ENCODE measurements at regions not wholly inside any gene's neighbourhood (a gene's known extent, or its start where the extent isn't known, plus 50 kb on each side); places are given as distances from the start of the nearest gene placed in this dataset.
"Not testable (repeated sequence)": the region's sequence is repeated elsewhere in the genome, so short reads cannot be mapped to it uniquely, and the experiment has no call there.

DNA sequence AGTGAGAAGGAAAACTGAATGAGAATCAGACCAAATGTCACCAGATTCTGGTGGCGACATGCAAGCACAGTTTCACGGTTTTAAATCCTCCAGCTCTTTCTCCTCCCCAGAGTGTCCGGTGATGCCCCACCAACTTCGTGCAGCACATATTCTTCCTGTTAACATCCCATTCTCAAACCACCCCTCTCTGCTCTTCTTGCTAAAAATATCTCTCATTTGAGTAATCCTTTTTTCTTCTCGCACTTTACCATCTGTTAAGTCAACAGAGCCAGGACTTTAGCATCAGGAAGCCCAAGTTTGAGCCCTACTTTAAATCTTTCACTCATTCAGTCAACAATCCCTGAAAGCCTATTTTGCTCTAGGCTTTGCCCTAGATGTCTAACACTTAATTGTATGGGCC is 68.2 kb upstream of the VGLL4 start:
- TF ChIP-seq, protein P1, sequence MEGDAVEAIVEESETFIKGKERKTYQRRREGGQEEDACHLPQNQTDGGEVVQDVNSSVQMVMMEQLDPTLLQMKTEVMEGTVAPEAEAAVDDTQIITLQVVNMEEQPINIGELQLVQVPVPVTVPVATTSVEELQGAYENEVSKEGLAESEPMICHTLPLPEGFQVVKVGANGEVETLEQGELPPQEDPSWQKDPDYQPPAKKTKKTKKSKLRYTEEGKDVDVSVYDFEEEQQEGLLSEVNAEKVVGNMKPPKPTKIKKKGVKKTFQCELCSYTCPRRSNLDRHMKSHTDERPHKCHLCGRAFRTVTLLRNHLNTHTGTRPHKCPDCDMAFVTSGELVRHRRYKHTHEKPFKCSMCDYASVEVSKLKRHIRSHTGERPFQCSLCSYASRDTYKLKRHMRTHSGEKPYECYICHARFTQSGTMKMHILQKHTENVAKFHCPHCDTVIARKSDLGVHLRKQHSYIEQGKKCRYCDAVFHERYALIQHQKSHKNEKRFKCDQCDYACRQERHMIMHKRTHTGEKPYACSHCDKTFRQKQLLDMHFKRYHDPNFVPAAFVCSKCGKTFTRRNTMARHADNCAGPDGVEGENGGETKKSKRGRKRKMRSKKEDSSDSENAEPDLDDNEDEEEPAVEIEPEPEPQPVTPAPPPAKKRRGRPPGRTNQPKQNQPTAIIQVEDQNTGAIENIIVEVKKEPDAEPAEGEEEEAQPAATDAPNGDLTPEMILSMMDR (IDR thresholded peaks at IDR 0.05) = no peak
- peaks cover 0 to 10% of the 10 kb centered on the region in 2 donors for H3K9me3 ChIP-seq
- no peak overlapping the region for H3K27ac ChIP-seq
- DNase-seq = no peak
- no peaks in the 10 kb centered on the region for H3K27me3 ChIP-seq
- ATAC-seq = no peak
- intact Hi-C loops (cut with DNase I) = no loop called here
- peaks cover 0 to 19% of the 10 kb centered on the region in 2 donors for H3K4me1 ChIP-seq
- H3K36me3 ChIP-seq = no peaks in the 10 kb centered on the region
- no peak overlapping the region for H3K4me3 ChIP-seq

DNA sequence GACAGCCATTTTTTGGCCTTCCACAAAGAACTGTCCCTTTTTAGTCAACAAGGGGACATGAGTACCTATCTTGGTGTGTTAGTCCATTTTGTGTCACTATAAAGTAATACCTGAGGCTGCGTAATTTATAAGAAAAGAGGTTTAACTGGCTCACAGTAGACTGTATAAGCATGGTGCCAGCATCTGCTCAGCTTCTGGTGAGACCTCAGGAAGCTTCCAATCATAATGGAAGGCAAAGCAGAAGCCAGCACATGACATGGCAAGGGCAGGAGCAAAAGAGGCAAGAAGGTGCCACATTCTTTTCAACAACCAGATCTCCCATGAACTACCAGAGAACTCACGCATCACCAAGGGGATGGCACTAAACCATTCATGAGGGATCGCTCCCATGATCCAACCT is 66.1 kb upstream of the VGLL4 start:
- ATAC-seq = no peak
- intact Hi-C loops (cut with DNase I) = no loop called here
- H3K27ac ChIP-seq = no peak overlapping the region

DNA sequence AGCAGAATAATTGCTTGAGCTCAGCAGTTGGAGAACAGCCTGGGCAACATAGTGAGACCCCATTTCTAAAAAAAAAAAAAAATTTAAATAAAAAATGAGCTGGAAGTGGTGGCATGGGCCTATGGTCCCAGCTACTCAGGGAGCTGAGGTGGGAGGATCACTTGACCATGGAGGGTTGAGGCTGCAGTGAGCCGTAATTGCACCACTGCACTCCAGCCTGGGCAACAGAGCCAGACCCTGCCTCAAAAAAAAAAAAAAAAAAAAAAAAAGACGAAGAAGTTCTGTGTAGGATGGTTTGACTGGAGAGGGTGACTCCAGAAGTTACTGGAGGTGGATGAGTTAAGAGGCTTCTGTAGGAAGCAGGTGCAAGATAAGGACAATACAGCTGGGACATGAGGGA is 63.4 kb upstream of the VGLL4 start:
- H3K4me1 ChIP-seq; intact Hi-C loops (cut with DNase I); H3K36me3 ChIP-seq; ATAC-seq; H3K27ac ChIP-seq; H3K9me3 ChIP-seq; DNase-seq; H3K27me3 ChIP-seq; H3K4me3 ChIP-seq: not testable (repeated sequence)

More for the DNA sequence above, 66.1 kb upstream of the VGLL4 start:
- DNase-seq = no peak
- H3K27me3 ChIP-seq = no peaks in the 10 kb centered on the region
- H3K9me3 ChIP-seq = peaks cover 0 to 10% of the 10 kb centered on the region in 2 donors
- H3K4me1 ChIP-seq = peaks cover 0 to 9% of the 10 kb centered on the region in 2 donors
- TF ChIP-seq, protein P1 (IDR thresholded peaks at IDR 0.05) = no peak
- no peaks in the 10 kb centered on the region for H3K36me3 ChIP-seq
- no peak overlapping the region for H3K4me3 ChIP-seq

DNA sequence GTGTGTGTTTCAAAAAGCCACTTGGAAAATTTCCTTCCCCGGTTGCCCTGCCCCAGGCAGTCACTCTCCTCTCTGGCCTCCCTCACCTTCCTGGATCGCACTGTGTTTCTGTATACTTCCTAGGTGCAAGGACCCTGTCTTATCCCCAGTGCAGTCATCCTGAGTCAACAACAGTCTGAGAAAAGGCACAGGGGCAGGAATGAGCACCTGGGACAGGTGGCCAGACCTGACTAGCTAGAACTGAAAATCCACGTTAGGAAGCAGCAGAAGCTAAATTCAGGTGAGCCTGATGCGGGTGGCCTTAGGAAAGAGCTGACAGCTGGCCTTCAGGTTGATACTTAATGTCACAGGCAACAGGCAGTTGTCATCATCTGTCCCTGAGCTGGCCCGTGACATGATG is 62.9 kb upstream of the VGLL4 start:
- intact Hi-C loops (cut with DNase I) = no loop called here
- no peaks in the 10 kb centered on the region for H3K36me3 ChIP-seq

DNA sequence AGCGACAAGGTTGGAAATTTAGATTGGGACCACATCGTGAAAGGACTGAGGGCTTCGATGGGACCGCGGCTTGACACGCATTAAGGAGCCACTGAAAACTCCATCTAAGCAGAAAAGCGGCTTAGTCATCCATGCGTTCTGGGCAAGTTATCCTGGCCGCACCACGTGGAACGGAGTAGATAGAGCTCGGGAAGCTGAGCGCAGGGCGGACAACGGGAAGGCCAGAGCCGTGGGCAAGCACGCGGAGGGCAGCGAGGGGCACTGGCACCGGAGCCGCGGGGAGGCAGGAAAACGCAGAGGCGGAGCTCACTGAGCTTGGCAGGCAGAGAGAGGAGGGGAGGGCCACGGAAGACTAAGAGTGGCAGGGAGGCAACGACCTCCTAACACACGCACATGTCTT is 61.3 kb upstream of the VGLL4 start:
- TF ChIP-seq, protein P1 (IDR thresholded peaks at IDR 0.05) = no peak
- Histone ChIP-seq H3K4me1 (peaks cover 0 to 4% of the 10 kb centered on the region in 2 donors), H3K4me3 (no peak overlapping the region), H3K27me3 (no peaks in the 10 kb centered on the region), H3K36me3 (no peaks in the 10 kb centered on the region), H3K27ac (no peak overlapping the region), H3K9me3 (peaks cover 0 to 8% of the 10 kb centered on the region in 2 donors)
- peak in 1 of 4 donors; percentile 78 for DNase-seq
- no peak for ATAC-seq
- intact Hi-C loops (cut with DNase I) = no loop called here

More for the DNA sequence above, 62.9 kb upstream of the VGLL4 start:
- TF ChIP-seq, protein P1 (IDR thresholded peaks at IDR 0.05) = no peak
- H3K4me1 ChIP-seq = peaks cover 0 to 4% of the 10 kb centered on the region in 2 donors
- ATAC-seq (no peak), DNase-seq (no peak)
- no peak overlapping the region for H3K4me3 ChIP-seq
- H3K9me3 ChIP-seq = peaks cover 0 to 10% of the 10 kb centered on the region in 2 donors
- no peaks in the 10 kb centered on the region for H3K27me3 ChIP-seq
- no peak overlapping the region for H3K27ac ChIP-seq

DNA sequence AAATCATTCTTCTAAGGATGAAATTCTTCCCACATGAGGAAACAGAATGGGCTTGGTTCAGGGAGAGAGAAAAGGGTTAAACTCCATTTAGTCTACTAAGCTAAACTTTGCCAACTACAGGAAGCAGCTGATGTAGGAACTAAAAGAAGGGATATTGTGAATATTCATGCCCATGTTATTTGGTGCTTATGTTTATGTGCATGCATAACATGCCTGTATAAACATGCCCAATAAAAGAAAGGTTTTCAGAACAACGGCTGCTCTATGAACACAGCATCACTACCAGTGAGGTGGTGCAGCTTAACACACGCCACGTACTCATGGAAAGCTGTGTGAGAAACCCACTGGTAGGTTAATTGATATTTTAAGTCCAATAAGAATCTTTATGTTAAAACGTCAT is 59.4 kb upstream of the VGLL4 start:
- Histone ChIP-seq H3K27ac (no peak overlapping the region), H3K4me3 (no peak overlapping the region), H3K9me3 (no peaks in the 10 kb centered on the region), H3K27me3 (no peaks in the 10 kb centered on the region), H3K36me3 (no peaks in the 10 kb centered on the region), H3K4me1 (peaks cover 0 to 4% of the 10 kb centered on the region in 2 donors)
- intact Hi-C loops (cut with DNase I) = no loop called here
- TF ChIP-seq, protein P1 (IDR thresholded peaks at IDR 0.05) = no peak
- DNase-seq (no peak), ATAC-seq (no peak)
